Spleen (tissue), 11 donors: ENCODE measurements at regions not wholly inside any gene's neighbourhood (a gene's known extent, or its start where the extent isn't known, plus 50 kb on each side); places are given as distances from the start of the nearest gene placed in this dataset.

ENCODE experiments used
- DNase-seq: peaks from one replicate; pipeline ENCODE4 v3.0.0-alpha.2; 2020
- H3K27ac ChIP-seq, 8 donors: fragments of 200-600 bp; sonication (generic) in 7 of 8; 1 replicate in 4 of 8; 2 replicates in 4 of 8; pipeline versions ENCODE4 v1.5.0 to v1.8.0; 2016 to 2021; ENCODE audit warnings: inconsistent platforms in 4 of 8, mild to moderate bottlenecking in 4 of 8, moderate library complexity in 1 of 8
- H3K27me3 ChIP-seq, 7 donors: fragments of 200-600 bp; sonication (generic) in 6 of 7; replicated peaks in 1 of 7; 1 replicate in 4 of 7; 2 replicates in 3 of 7; pipeline versions ENCODE4 v1.5.0 to v1.8.0; 2016 to 2021; ENCODE audit warnings: inconsistent platforms in 3 of 7, mild to moderate bottlenecking in 1 of 7
- H3K36me3 ChIP-seq, 6 donors: fragments of 200-600 bp; sonication (generic) in 5 of 6; 1 replicate in 4 of 6; 2 replicates in 2 of 6; pipeline versions ENCODE4 v1.5.0 to v1.8.0; 2016 to 2021; ENCODE audit warnings: inconsistent platforms in 2 of 6
- H3K4me1 ChIP-seq, 6 donors: fragments of 200-600 bp; sonication (generic) in 5 of 6; 1 replicate in 3 of 6; 2 replicates in 3 of 6; pipeline versions ENCODE4 v1.5.0 to v1.8.0; 2016 to 2021; ENCODE audit warnings: inconsistent platforms in 3 of 6
- H3K4me3 ChIP-seq, 8 donors: fragments of 200-600 bp; sonication (generic) in 7 of 8; 1 replicate in 4 of 8; 2 replicates in 4 of 8; pipeline versions ENCODE4 v1.5.0 to v1.8.0; 2016 to 2021; ENCODE audit warnings: inconsistent platforms in 4 of 8, mild to moderate bottlenecking in 4 of 8, moderate library complexity in 2 of 8
- H3K9me3 ChIP-seq, 8 donors: fragments of 200-600 bp; sonication (generic) in 7 of 8; 1 replicate in 4 of 8; 2 replicates in 4 of 8; pipeline versions ENCODE4 v1.5.0 to v1.8.0; 2016 to 2021; ENCODE audit warnings: inconsistent platforms in 4 of 8
- POLR2A ChIP-seq, 3 donors: fragments of 450-650 bp; IDR thresholded peaks; one replicate each; pipeline ENCODE4 v1.5.1; 2017; ENCODE audit warnings: antibody characterized with exemption in 3 of 3, mild to moderate bottlenecking in 1 of 3
- POLR2AphosphoS5 ChIP-seq, 3 donors: sonication (generic); formaldehyde crosslinking; IDR thresholded peaks; one replicate each; pipeline ENCODE4 v1.5.1; 2017; ENCODE audit warnings: antibody characterized with exemption in 3 of 3
- WGBS, 5 donors: extraction: QIAGEN DNeasy Blood & Tissue Kit in 3 of 5; methylation state at CpG; one replicate each; pipeline versions ENCODE4 v1.1.5 to v1.1.7; 2013 to 2018; 5-methylcytosine and 5-hydroxymethylcytosine counted together
- intact Hi-C: fragments of 100-400 bp; cut with DNase I; formaldehyde crosslinking; loops from one replicate; pipeline ENCODE4 v1.15.0; 2023; ENCODE audit warnings: low total_unique reads
- TF ChIP-seq, protein P1 (sequence below), 11 experiments: fragments of 200-600 bp in 7 of 11; fragments of 450-650 bp in 4 of 11; sonication (generic) in 4 of 11; IDR thresholded peaks in 8 of 11; conservative IDR thresholded peaks in 3 of 11; 1 replicate in 7 of 11; 2 replicates in 4 of 11; pipeline versions ENCODE4 v1.4.0 to v1.8.0; 2016 to 2021; ENCODE audit warnings: antibody characterized with exemption in 11 of 11, inconsistent platforms in 4 of 11, mild to moderate bottlenecking in 1 of 11
- donor health status: healthy with polysubstance abuse.
- donor health status: DM: no; HTN: no; CAD: no; lungs with moderate emphysema.
- donor health status: DM: no; HTN: no; CAD: no.
- donor health status: Bipolar disorder and iron deficiency.
- donor health status: healthy.
- donor health status: DM: no; HTN: no; CAD: no.
- donor health status: DM: yes; HTN: yes; CAD: no.

DNA sequence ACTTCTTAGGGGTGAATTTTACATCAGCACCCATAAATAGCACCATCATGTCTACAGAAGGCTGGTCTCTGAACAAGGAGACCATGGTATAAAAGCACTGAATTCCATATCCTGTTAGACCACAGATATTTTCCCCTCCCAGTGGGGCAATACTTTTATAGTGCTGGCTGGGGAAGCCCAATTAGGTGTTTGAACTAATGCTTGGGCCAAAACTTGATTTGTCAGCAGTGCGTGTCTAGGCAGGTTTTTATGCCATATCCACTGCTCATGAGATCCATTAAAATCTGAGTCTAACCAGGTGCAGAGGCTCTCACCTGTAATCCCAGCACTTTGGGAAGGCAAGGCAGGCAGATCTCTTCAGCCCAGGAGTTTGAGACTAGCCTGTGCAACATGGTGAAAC is 623.0 kb downstream of the NPHP4 start:
- Histone ChIP-seq H3K4me3 (no peak overlapping the region), H3K27me3 (peaks cover 0 to 8% (median 0%) of the 10 kb centered on the region in 7 donors), H3K4me1 (no peaks in the 10 kb centered on the region), H3K36me3 (no peaks in the 10 kb centered on the region), H3K27ac (no peak overlapping the region), H3K9me3 (peaks cover 0 to 28% (median 12%) of the 10 kb centered on the region in 8 donors)
- intact Hi-C loops, result no loop called here
- DNase-seq, result no peak
- 90 to 100% (median 94%) methylated on average over 1 of the region's 1 CpG for WGBS, 5 donors
- TF ChIP-seq POLR2A (IDR thresholded peaks at IDR 0.05) (no peak), POLR2AphosphoS5 (IDR thresholded peaks at IDR 0.05) (no peak)
- TF ChIP-seq, protein P1, sequence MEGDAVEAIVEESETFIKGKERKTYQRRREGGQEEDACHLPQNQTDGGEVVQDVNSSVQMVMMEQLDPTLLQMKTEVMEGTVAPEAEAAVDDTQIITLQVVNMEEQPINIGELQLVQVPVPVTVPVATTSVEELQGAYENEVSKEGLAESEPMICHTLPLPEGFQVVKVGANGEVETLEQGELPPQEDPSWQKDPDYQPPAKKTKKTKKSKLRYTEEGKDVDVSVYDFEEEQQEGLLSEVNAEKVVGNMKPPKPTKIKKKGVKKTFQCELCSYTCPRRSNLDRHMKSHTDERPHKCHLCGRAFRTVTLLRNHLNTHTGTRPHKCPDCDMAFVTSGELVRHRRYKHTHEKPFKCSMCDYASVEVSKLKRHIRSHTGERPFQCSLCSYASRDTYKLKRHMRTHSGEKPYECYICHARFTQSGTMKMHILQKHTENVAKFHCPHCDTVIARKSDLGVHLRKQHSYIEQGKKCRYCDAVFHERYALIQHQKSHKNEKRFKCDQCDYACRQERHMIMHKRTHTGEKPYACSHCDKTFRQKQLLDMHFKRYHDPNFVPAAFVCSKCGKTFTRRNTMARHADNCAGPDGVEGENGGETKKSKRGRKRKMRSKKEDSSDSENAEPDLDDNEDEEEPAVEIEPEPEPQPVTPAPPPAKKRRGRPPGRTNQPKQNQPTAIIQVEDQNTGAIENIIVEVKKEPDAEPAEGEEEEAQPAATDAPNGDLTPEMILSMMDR (IDR thresholded peaks at IDR 0.05 in 8 of 11, conservative IDR thresholded peaks at IDR 0.05 in 3 of 11), result no peak

- intact Hi-C loops, result no loop called here
- Histone ChIP-seq H3K27me3 (peaks cover 0 to 8% (median 0%) of the 10 kb centered on the region in 7 donors), H3K4me3 (no peak overlapping the region), H3K36me3 (no peaks in the 10 kb centered on the region), H3K9me3 (peaks cover 0 to 17% (median 4%) of the 10 kb centered on the region in 8 donors), H3K27ac (no peak overlapping the region), H3K4me1 (no peaks in the 10 kb centered on the region)
- no peak for DNase-seq
- TF ChIP-seq, protein P1 (IDR thresholded peaks at IDR 0.05 in 8 of 11, conservative IDR thresholded peaks at IDR 0.05 in 3 of 11), result no peak
- no peak for TF ChIP-seq POLR2AphosphoS5 (IDR thresholded peaks at IDR 0.05)
- TF ChIP-seq POLR2A (IDR thresholded peaks at IDR 0.05), result no peak
- WGBS, 5 donors, result 77 to 84% (median 80%) methylated on average over 5 of the region's 5 CpGs
These were observed 624.0 kb downstream of the NPHP4 start for GRCh38 chr1:5368201-5368600.

- intact Hi-C loops, result no loop called here
- TF ChIP-seq, protein P1 (IDR thresholded peaks at IDR 0.05 in 8 of 11, conservative IDR thresholded peaks at IDR 0.05 in 3 of 11), result no peak
- no peak for TF ChIP-seq POLR2A (IDR thresholded peaks at IDR 0.05)
- no peak for TF ChIP-seq POLR2AphosphoS5 (IDR thresholded peaks at IDR 0.05)
- Histone ChIP-seq H3K9me3 (peaks cover 0 to 8% (median 0%) of the 10 kb centered on the region in 8 donors), H3K4me1 (no peaks in the 10 kb centered on the region), H3K27ac (no peak overlapping the region), H3K36me3 (no peaks in the 10 kb centered on the region), H3K4me3 (no peak overlapping the region), H3K27me3 (peaks cover 0 to 8% (median 0%) of the 10 kb centered on the region in 7 donors)
- no peak for DNase-seq
- 76 to 90% (median 84%) methylated on average over 6 of the region's 6 CpGs for WGBS, 5 donors
These were observed 624.9 kb downstream of the NPHP4 start for GRCh38 chr1:5367306-5367705.

- Histone ChIP-seq H3K4me1 (no peaks in the 10 kb centered on the region), H3K9me3 (peaks cover 0 to 2% (median 0%) of the 10 kb centered on the region in 8 donors), H3K4me3 (no peak overlapping the region), H3K27me3 (peaks cover 0 to 8% (median 0%) of the 10 kb centered on the region in 7 donors), H3K27ac (no peak overlapping the region), H3K36me3 (no peaks in the 10 kb centered on the region)
- intact Hi-C loops, result no loop called here
- WGBS, 5 donors, result 64 to 71% (median 66%) methylated on average over 5 of the region's 5 CpGs
- TF ChIP-seq, protein P1 (IDR thresholded peaks at IDR 0.05 in 8 of 11, conservative IDR thresholded peaks at IDR 0.05 in 3 of 11), result no peak
- no peak for TF ChIP-seq POLR2AphosphoS5 (IDR thresholded peaks at IDR 0.05)
- TF ChIP-seq POLR2A (IDR thresholded peaks at IDR 0.05), result no peak
- no peak for DNase-seq
These were observed 626.5 kb downstream of the NPHP4 start for GRCh38 chr1:5365751-5366150.
